Ishikawa (cell line): ENCODE measurements at regions not wholly inside any gene's neighbourhood (a gene's known extent, or its start where the extent isn't known, plus 50 kb on each side); places are given as distances from the start of the nearest gene placed in this dataset.

Experiments used
- CEBPB ChIP-seq: IDR thresholded peaks from 2 replicates; pipeline ENCODE4 v1.6.1; 2012
- CREB1 ChIP-seq: IDR thresholded peaks from 2 replicates; pipeline ENCODE4 v1.6.1; 2012; ENCODE audit warnings: low read depth
- EGR1 ChIP-seq: IDR thresholded peaks from 2 replicates; pipeline ENCODE4 v1.6.1; 2012
- EP300 ChIP-seq: IDR thresholded peaks from 2 replicates; pipeline ENCODE4 v1.6.1; 2012; ENCODE audit warnings: borderline replicate concordance
- FOXM1 ChIP-seq: IDR thresholded peaks from 2 replicates; pipeline ENCODE4 v1.6.1; 2012; ENCODE audit warnings: low read depth, borderline replicate concordance
- NFIC ChIP-seq: IDR thresholded peaks from 2 replicates; pipeline ENCODE4 v1.6.1; 2012
- RAD21 ChIP-seq: IDR thresholded peaks from 2 replicates; pipeline ENCODE4 v1.6.1; 2012; ENCODE audit warnings: low read depth
- REST ChIP-seq: IDR thresholded peaks from 2 replicates; pipeline ENCODE4 v1.6.1; 2012; ENCODE audit warnings: low read depth, mild to moderate bottlenecking
- TAF1 ChIP-seq: IDR thresholded peaks from 2 replicates; pipeline ENCODE4 v1.6.1; 2012; ENCODE audit warnings: low read depth, mild to moderate bottlenecking
- TCF12 ChIP-seq: IDR thresholded peaks from 2 replicates; pipeline ENCODE4 v1.6.1; 2012; ENCODE audit warnings: low read depth
- TEAD4 ChIP-seq: IDR thresholded peaks from 2 replicates; pipeline ENCODE4 v1.6.1; 2012
- YY1 ChIP-seq: IDR thresholded peaks from 2 replicates; pipeline ENCODE4 v1.6.1; 2012; ENCODE audit warnings: low read depth
- ZBTB7A ChIP-seq: IDR thresholded peaks from 2 replicates; pipeline ENCODE4 v1.6.1; 2012; ENCODE audit warnings: low read depth
- TF ChIP-seq, protein P1 (sequence below): IDR thresholded peaks from 2 replicates; pipeline ENCODE4 v1.6.1; 2012
- TF ChIP-seq, protein P2 (sequence below): IDR thresholded peaks from 2 replicates; pipeline ENCODE4 v1.6.1; 2012

DNA sequence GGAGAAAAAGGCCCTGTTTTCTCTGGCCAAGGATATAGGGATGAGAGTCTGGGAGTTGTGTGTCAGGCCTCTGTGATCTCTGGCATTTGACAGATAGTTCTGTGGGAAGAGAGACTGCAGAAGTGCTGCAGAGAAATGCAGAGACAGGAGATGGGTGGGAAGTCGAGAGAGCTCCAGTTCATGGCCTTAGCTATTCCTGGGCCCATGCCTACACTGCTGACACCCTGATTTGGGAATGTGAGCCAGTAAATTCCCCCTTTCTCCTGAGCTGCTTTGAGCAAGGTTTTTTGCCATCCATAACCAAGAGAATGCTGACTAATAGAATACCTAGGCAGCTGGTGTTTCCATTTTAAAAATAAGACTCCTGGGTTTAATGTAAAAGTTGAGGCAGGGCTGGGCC, 59.3 kb downstream of the EBLN2 start:
- TF ChIP-seq RAD21 = no peak
- TF ChIP-seq TAF1 = no peak
- no peak for TF ChIP-seq TCF12
- TF ChIP-seq EGR1 = no peak
- no peak for TF ChIP-seq EP300
- TF ChIP-seq, protein P1, sequence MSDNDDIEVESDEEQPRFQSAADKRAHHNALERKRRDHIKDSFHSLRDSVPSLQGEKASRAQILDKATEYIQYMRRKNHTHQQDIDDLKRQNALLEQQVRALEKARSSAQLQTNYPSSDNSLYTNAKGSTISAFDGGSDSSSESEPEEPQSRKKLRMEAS = no peak

GRCh38 chr3:73121669-73122331, 60.3 kb downstream of the EBLN2 start:
- TF ChIP-seq CEBPB = no peak
- no peak for TF ChIP-seq FOXM1
- TF ChIP-seq RAD21 = no peak
- TF ChIP-seq, protein P1 = no peak
- TF ChIP-seq, protein P2, sequence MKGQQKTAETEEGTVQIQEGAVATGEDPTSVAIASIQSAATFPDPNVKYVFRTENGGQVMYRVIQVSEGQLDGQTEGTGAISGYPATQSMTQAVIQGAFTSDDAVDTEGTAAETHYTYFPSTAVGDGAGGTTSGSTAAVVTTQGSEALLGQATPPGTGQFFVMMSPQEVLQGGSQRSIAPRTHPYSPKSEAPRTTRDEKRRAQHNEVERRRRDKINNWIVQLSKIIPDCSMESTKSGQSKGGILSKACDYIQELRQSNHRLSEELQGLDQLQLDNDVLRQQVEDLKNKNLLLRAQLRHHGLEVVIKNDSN = no peak
- no peak for TF ChIP-seq TEAD4
- no peak for TF ChIP-seq NFIC
- TF ChIP-seq REST = no peak
- no peak for TF ChIP-seq EGR1
- TF ChIP-seq TAF1 = no peak
- TF ChIP-seq CREB1 = no peak

DNA sequence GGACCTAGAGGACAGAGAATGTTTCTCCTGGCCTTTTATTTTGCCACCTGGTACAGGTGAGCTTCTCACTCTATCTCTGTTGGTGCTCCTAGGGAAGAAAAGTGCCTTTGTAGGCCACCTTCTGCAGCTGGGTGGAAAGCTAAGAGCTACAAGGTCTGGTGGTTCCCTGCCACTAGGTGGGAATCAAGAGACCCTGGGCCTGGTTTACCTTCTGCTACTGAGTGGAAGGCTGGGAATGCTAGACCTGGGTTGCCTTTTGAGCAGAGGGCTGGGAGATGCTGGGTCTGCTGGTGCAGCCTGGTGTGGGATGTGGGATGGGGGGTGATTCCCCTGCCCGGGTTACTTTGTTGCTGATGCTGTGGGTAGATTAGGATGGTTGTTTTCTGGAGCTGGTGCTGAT, 72.6 kb downstream of the EBLN2 start:
- TF ChIP-seq EGR1 (no peak), FOXM1 (no peak), CEBPB (no peak), ZBTB7A (no peak), YY1 (no peak), CREB1 (no peak), TEAD4 (no peak), NFIC (no peak), RAD21 (no peak)
- TF ChIP-seq, protein P1 = no peak

GRCh38 chr3:73136941-73137340, 75.5 kb downstream of the EBLN2 start:
- TF ChIP-seq CEBPB = no peak
- no peak for TF ChIP-seq REST
- no peak for TF ChIP-seq TEAD4
- TF ChIP-seq EP300 = no peak
- no peak for TF ChIP-seq ZBTB7A
- no peak for TF ChIP-seq TAF1
- no peak for TF ChIP-seq CREB1
- TF ChIP-seq RAD21 = no peak
- TF ChIP-seq, protein P2 = no peak
- TF ChIP-seq NFIC = no peak
- TF ChIP-seq EGR1 = no peak

GRCh38 chr3:73137736-73138403, 76.4 kb downstream of the EBLN2 start:
- no peak for TF ChIP-seq REST
- TF ChIP-seq RAD21 = no peak
- no peak for TF ChIP-seq TCF12
